ENCODE measurements at regions not wholly inside any gene's neighbourhood (a gene's known extent, or its start where the extent isn't known, plus 50 kb on each side); places are given as distances from the start of the nearest gene placed in this dataset.
A peak's percentile ranks its signal among the peaks of the same experiment; 100 is the strongest.
"Not testable (repeated sequence)": the region's sequence is repeated elsewhere in the genome, so short reads cannot be mapped to it uniquely, and the experiment has no call there.

- POLR2A ChIA-PET; in situ Hi-C loops (cut with HindIII; ENCODE audit: extremely low pct_ligation_motif_present, low pct_unique_long_range_greater_than_20kb); CTCF ChIA-PET (ENCODE audit: low intra/inter-chr PET ratio, low total read pairs); H2AFZ ChIP-seq (ENCODE audit: low read length); H3K27ac ChIP-seq (ENCODE audit: extremely low read length, insufficient read depth, low read length); H4K20me1 ChIP-seq (ENCODE audit: insufficient read depth, low read length); DNase-seq (ENCODE audit: low spot score); H3K9ac ChIP-seq (ENCODE audit: insufficient read depth, low read depth, low read length); intact Hi-C loops (cut with micrococcal nuclease; ENCODE audit: unreplicated experiment); H3K4me3 ChIP-seq (replicated peaks in 1 of 3; ENCODE audit: insufficient read depth in 1 of 3, low read depth in 2 of 3, low read length in 3 of 3); ATAC-seq; H3K4me2 ChIP-seq (ENCODE audit: low read depth, low read length); FAIRE-seq; H3K36me3 ChIP-seq (replicated peaks in 1 of 2; ENCODE audit: control insufficient read depth in 1 of 2, insufficient read depth in 2 of 2, low read length in 2 of 2); H3K79me2 ChIP-seq (ENCODE audit: insufficient read depth, low read length); H3K27me3 ChIP-seq (ENCODE audit: control insufficient read depth in 1 of 2, insufficient read depth in 2 of 2, low read length in 2 of 2); BruUV-seq (replicated peaks); H3K4me1 ChIP-seq (ENCODE audit: insufficient read depth, low read length); TF ChIP-seq FOXA1 (IDR thresholded peaks at IDR 0.05): not testable (repeated sequence)
- 3% methylated on average over 4 of the region's 5 CpGs for WGBS (ENCODE audit: low lambda C conversion rate)
- TF ChIP-seq FOXA1 (CRISPR knock-in tag; IDR thresholded peaks at IDR 0.05): 0 out of 2 replicates have a peak, but pooled peaks have one; percentile 7
- H3K9me3 ChIP-seq (ENCODE audit: low read length): 0 out of 2 replicates have a peak, but pooled peaks cover 12% of the 10 kb centered on the region
These were observed 260.1 kb downstream of the MEF2C start for GRCh38 chr5:88622890-88623289.

DNA sequence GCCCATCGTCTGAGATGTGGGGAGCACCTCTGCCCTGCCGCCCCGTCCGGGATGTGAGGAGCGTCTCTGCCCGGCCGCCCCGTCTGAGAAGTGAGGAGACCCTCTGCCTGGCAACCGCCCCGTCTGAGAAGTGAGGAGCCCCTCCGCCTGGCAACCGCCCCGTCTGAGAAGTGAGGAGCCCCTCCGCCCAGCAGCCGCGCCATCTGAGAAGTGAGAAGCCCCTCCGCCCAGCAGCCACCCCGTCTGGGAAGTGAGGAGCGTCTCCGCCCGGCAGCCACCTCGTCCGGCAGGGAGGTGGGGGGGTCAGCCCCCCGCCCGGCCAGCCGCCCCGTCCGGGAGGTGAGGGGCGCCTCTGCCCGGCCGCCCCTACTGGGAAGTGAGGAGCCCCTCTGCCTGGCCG is 267.2 kb downstream of the MEF2C start:
- H3K36me3 ChIP-seq (replicated peaks in 1 of 2; ENCODE audit: control insufficient read depth in 1 of 2, insufficient read depth in 2 of 2, low read length in 2 of 2); in situ Hi-C loops (cut with HindIII; ENCODE audit: extremely low pct_ligation_motif_present, low pct_unique_long_range_greater_than_20kb); H4K20me1 ChIP-seq (ENCODE audit: insufficient read depth, low read length); H3K79me2 ChIP-seq (ENCODE audit: insufficient read depth, low read length); H3K27ac ChIP-seq (ENCODE audit: extremely low read length, insufficient read depth, low read length); BruUV-seq (replicated peaks); H2AFZ ChIP-seq (ENCODE audit: low read length); H3K4me3 ChIP-seq (replicated peaks in 1 of 3; ENCODE audit: insufficient read depth in 1 of 3, low read depth in 2 of 3, low read length in 3 of 3); ATAC-seq; H3K9me3 ChIP-seq (ENCODE audit: low read length); H3K27me3 ChIP-seq (ENCODE audit: control insufficient read depth in 1 of 2, insufficient read depth in 2 of 2, low read length in 2 of 2); H3K4me1 ChIP-seq (ENCODE audit: insufficient read depth, low read length); FAIRE-seq; DNase-seq (ENCODE audit: low spot score); intact Hi-C loops (cut with micrococcal nuclease; ENCODE audit: unreplicated experiment); CTCF ChIA-PET (ENCODE audit: low intra/inter-chr PET ratio, low total read pairs); POLR2A ChIA-PET; H3K4me2 ChIP-seq (ENCODE audit: low read depth, low read length); H3K9ac ChIP-seq (ENCODE audit: insufficient read depth, low read depth, low read length): not testable (repeated sequence)
- WGBS (ENCODE audit: low lambda C conversion rate): no CpG with 5 or more reads among the region's 32 CpGs

DNA sequence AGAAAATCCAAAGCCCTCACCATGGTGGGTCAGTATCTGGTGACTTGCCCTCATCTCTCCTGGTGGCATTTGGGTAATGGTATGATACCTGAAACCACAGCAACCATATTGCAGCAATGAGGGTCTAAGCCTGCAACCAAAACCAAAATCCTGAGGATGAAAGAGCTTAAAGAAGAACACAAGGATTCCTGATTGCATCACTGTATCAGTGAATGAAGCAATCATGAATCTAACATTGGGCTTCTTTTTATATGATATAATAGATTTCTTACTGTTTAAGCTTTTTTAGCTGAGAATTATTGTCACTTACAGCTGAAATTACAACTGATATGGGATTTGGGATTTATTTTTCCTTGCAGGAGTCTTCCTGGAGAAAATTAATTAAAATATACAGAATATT is 269.9 kb downstream of the MEF2C start:
- in situ Hi-C loops (cut with HindIII; ENCODE audit: extremely low pct_ligation_motif_present, low pct_unique_long_range_greater_than_20kb): no loop called here
- CTCF ChIA-PET (ENCODE audit: low intra/inter-chr PET ratio, low total read pairs): no interaction called here
- intact Hi-C loops (cut with micrococcal nuclease; ENCODE audit: unreplicated experiment): no loop called here
- Histone ChIP-seq H3K4me3 (replicated peaks in 1 of 3; ENCODE audit: insufficient read depth in 1 of 3, low read depth in 2 of 3, low read length in 3 of 3) (no peak overlapping the region), H3K36me3 (replicated peaks in 1 of 2; ENCODE audit: control insufficient read depth in 1 of 2, insufficient read depth in 2 of 2, low read length in 2 of 2) (no peaks in the 10 kb centered on the region), H3K79me2 (ENCODE audit: insufficient read depth, low read length) (no peaks in the 10 kb centered on the region), H3K4me1 (ENCODE audit: insufficient read depth, low read length) (no peaks in the 10 kb centered on the region), H3K9me3 (ENCODE audit: low read length) (no peaks in the 10 kb centered on the region), H3K27me3 (ENCODE audit: control insufficient read depth in 1 of 2, insufficient read depth in 2 of 2, low read length in 2 of 2) (no peaks in the 10 kb centered on the region), H3K27ac (ENCODE audit: extremely low read length, insufficient read depth, low read length) (no peak overlapping the region), H3K4me2 (ENCODE audit: low read depth, low read length) (no peak overlapping the region), H3K9ac (ENCODE audit: insufficient read depth, low read depth, low read length) (no peak overlapping the region), H2AFZ (ENCODE audit: low read length) (no peak overlapping the region), H4K20me1 (ENCODE audit: insufficient read depth, low read length) (no peaks in the 10 kb centered on the region)
- ATAC-seq: no peak
- no TSS peak for BruUV-seq (replicated peaks)
- TF ChIP-seq MAFF (IDR thresholded peaks at IDR 0.05; ENCODE audit: low read depth, low read length): no peak
- TF ChIP-seq ZNF317 (CRISPR knock-in tag; IDR thresholded peaks at IDR 0.05): no peak
- TF ChIP-seq CEBPB (IDR thresholded peaks at IDR 0.05; ENCODE audit: borderline replicate concordance, low read depth, low read length): peak; percentile 81
- no peak for FAIRE-seq
- no peak for DNase-seq (ENCODE audit: low spot score)
- POLR2A ChIA-PET: no interaction called here
